HepG2 (cell line): ENCODE measurements at regions not wholly inside any gene's neighbourhood (a gene's known extent, or its start where the extent isn't known, plus 50 kb on each side); places are given as distances from the start of the nearest gene placed in this dataset.

Source experiments
- ARNT ChIP-seq: fragments of 450-650 bp; IDR thresholded peaks from 2 replicates; pipeline ENCODE4 v1.6.1; 2017
- CEBPB ChIP-seq: IDR thresholded peaks from 2 replicates; pipeline ENCODE4 v1.6.1; 2011; ENCODE audit warnings: low read depth, low read length, improper control_type of control experiment, borderline replicate concordance
- FOSL1 ChIP-seq: sonication (generic); formaldehyde crosslinking; IDR thresholded peaks from 2 replicates; pipeline ENCODE4 v1.9.0; 2021; ENCODE audit warnings: missing genetic modification reagents, borderline replicate concordance
- GRHL1 ChIP-seq: sonication (generic); formaldehyde crosslinking; conservative IDR thresholded peaks from 2 replicates; pipeline ENCODE4 v1.8.0; 2022; ENCODE audit warnings: missing genetic modification reagents
- HIC2 ChIP-seq: sonication (generic); formaldehyde crosslinking; IDR thresholded peaks from 2 replicates; pipeline ENCODE4 v1.9.0; 2022; ENCODE audit warnings: low read depth, missing genetic modification reagents
- HOXA3 ChIP-seq: sonication (generic); formaldehyde crosslinking; IDR thresholded peaks from 2 replicates; pipeline ENCODE4 v1.5.0; 2020; ENCODE audit warnings: missing genetic modification reagents
- HOXA7 ChIP-seq: sonication (generic); formaldehyde crosslinking; IDR thresholded peaks from 2 replicates; pipeline ENCODE4 v1.8.1; 2022; ENCODE audit warnings: mild to moderate bottlenecking, missing genetic modification reagents, moderate library complexity
- KLF6 ChIP-seq: IDR thresholded peaks from 2 replicates; pipeline ENCODE4 v1.8.0; 2016; ENCODE audit warnings: missing biosample characterization, missing genetic modification reagents
- KMT2A ChIP-seq: sonication (generic); formaldehyde crosslinking; IDR thresholded peaks from 2 replicates; pipeline ENCODE4 v1.4.0; 2020; ENCODE audit warnings: missing genetic modification reagents
- NR2F6 ChIP-seq, 2 experiments: IDR thresholded peaks; 2 replicates each; pipeline ENCODE4 v1.6.1; 2016; ENCODE audit warnings: antibody characterized with exemption in 1 of 2, mild to moderate bottlenecking in 1 of 2
- RARA ChIP-seq: IDR thresholded peaks from 2 replicates; pipeline ENCODE4 v1.6.1; 2016; ENCODE audit warnings: missing genetic modification reagents, missing compliant biosample characterization
- SRF ChIP-seq: IDR thresholded peaks from 2 replicates; pipeline ENCODE4 v1.6.1; 2011; ENCODE audit warnings: mild to moderate bottlenecking, low read depth, low read length, moderate library complexity
- TP53 ChIP-seq: sonication (generic); formaldehyde crosslinking; conservative IDR thresholded peaks from 2 replicates; pipeline ENCODE4 v1.4.0; 2020; ENCODE audit warnings: missing genetic modification reagents
- ZBTB2 ChIP-seq: sonication (generic); formaldehyde crosslinking; IDR thresholded peaks from 2 replicates; pipeline ENCODE4 v1.8.0; 2022; ENCODE audit warnings: low read depth, missing genetic modification reagents
- ZNF180 ChIP-seq: sonication (generic); formaldehyde crosslinking; IDR thresholded peaks from 2 replicates; pipeline ENCODE4 v1.4.0; 2020; ENCODE audit warnings: low read depth, missing genetic modification reagents, borderline replicate concordance
- ZNF263 ChIP-seq: sonication (generic); formaldehyde crosslinking; IDR thresholded peaks from 2 replicates; pipeline ENCODE4 v1.4.0; 2020; ENCODE audit warnings: missing genetic modification reagents
- ZNF441 ChIP-seq: sonication (generic); formaldehyde crosslinking; IDR thresholded peaks from 2 replicates; pipeline ENCODE4 v1.7.0; 2021; ENCODE audit warnings: missing genetic modification reagents, borderline replicate concordance
- ZNF549 ChIP-seq: sonication (generic); formaldehyde crosslinking; IDR thresholded peaks from 2 replicates; pipeline ENCODE4 v1.5.0; 2020; ENCODE audit warnings: missing genetic modification reagents
- ZUFSP ChIP-seq: sonication (generic); formaldehyde crosslinking; IDR thresholded peaks from 2 replicates; pipeline ENCODE4 v1.9.0; 2021; ENCODE audit warnings: missing genetic modification reagents, mild to moderate bottlenecking, borderline replicate concordance
- TF ChIP-seq, protein P1 (sequence below): sonication (generic); formaldehyde crosslinking; IDR thresholded peaks from 2 replicates; pipeline ENCODE4 v1.4.0; 2020; ENCODE audit warnings: mild to moderate bottlenecking, missing genetic modification reagents
- TF ChIP-seq, protein P2 (sequence below): sonication (generic); formaldehyde crosslinking; IDR thresholded peaks from 2 replicates; pipeline ENCODE4 v1.5.0; 2020; ENCODE audit warnings: mild to moderate bottlenecking, missing genetic modification reagents, moderate library complexity

GRCh38 chr15:99474909-99475753 is 90.7 kb upstream of the MEF2A start (continued):
- TF ChIP-seq HOXA7 (CRISPR knock-in tag) (no peak), SRF (no peak), ZNF549 (no peak), TP53 (CRISPR knock-in tag) (no peak), ZNF263 (CRISPR knock-in tag) (peak; percentile 93), ZBTB2 (CRISPR knock-in tag) (no peak), RARA (CRISPR knock-in tag) (peak; percentile 29; the same call in 1 of the 2 replicates), KLF6 (CRISPR knock-in tag) (no peak), ARNT (no peak), GRHL1 (no peak), NR2F6 (IDR thresholded peaks at IDR 0.05) (no peak), NR2F6 (CRISPR knock-in tag; IDR thresholded peaks at IDR 0.05) (peak; percentile 65; the same call in 1 of the 2 replicates), ZNF180 (CRISPR knock-in tag) (no peak), CEBPB (0 out of 2 replicates have a peak, but pooled peaks have one; percentile 4), FOSL1 (no peak), ZNF441 (no peak), KMT2A (CRISPR knock-in tag) (no peak), HIC2 (CRISPR knock-in tag) (no peak), HOXA3 (CRISPR knock-in tag) (peak; percentile 31; the same call in 1 of the 2 replicates), ZUFSP (CRISPR knock-in tag) (no peak)
- TF ChIP-seq, protein P1, sequence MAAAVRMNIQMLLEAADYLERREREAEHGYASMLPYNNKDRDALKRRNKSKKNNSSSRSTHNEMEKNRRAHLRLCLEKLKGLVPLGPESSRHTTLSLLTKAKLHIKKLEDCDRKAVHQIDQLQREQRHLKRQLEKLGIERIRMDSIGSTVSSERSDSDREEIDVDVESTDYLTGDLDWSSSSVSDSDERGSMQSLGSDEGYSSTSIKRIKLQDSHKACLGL (CRISPR knock-in tag): no peak
- TF ChIP-seq, protein P2, sequence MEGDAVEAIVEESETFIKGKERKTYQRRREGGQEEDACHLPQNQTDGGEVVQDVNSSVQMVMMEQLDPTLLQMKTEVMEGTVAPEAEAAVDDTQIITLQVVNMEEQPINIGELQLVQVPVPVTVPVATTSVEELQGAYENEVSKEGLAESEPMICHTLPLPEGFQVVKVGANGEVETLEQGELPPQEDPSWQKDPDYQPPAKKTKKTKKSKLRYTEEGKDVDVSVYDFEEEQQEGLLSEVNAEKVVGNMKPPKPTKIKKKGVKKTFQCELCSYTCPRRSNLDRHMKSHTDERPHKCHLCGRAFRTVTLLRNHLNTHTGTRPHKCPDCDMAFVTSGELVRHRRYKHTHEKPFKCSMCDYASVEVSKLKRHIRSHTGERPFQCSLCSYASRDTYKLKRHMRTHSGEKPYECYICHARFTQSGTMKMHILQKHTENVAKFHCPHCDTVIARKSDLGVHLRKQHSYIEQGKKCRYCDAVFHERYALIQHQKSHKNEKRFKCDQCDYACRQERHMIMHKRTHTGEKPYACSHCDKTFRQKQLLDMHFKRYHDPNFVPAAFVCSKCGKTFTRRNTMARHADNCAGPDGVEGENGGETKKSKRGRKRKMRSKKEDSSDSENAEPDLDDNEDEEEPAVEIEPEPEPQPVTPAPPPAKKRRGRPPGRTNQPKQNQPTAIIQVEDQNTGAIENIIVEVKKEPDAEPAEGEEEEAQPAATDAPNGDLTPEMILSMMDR (CRISPR knock-in tag): 0 out of 2 replicates have a peak, but pooled peaks have one; percentile 5
